Fibroblast of lung (primary cell): ENCODE measurements at regions not wholly inside any gene's neighbourhood (a gene's known extent, or its start where the extent isn't known, plus 50 kb on each side); places are given as distances from the start of the nearest gene placed in this dataset.

Experiments used
- DNase-seq, 2 donors: peaks; one replicate each; pipeline versions ENCODE4 v3.0.0 to v3.0.0-alpha.2; 2010; ENCODE audit warnings: low read depth in 2 of 2
- H2AFZ ChIP-seq: 2 replicates; pipeline ENCODE4 v1.5.1; 2012; ENCODE audit warnings: low read length, control low read depth, inconsistent platforms
- H3K27ac ChIP-seq: 2 replicates; pipeline ENCODE4 v1.5.1; 2011; ENCODE audit warnings: low read length, control low read depth; ENCODE audit not compliant: insufficient read depth
- H3K27me3 ChIP-seq: 2 replicates; pipeline ENCODE4 v1.5.1; 2011; ENCODE audit warnings: mild to moderate bottlenecking, low read length; ENCODE audit not compliant: control insufficient read depth, insufficient read depth
- H3K36me3 ChIP-seq: 2 replicates; pipeline ENCODE4 v1.5.1; 2011; ENCODE audit warnings: low read length; ENCODE audit not compliant: control insufficient read depth, insufficient read depth
- H3K4me1 ChIP-seq: 2 replicates; pipeline ENCODE4 v1.5.1; 2011; ENCODE audit warnings: low read length; ENCODE audit not compliant: control insufficient read depth, insufficient read depth; ENCODE audit errors: extremely low read depth
- H3K4me2 ChIP-seq: 2 replicates; pipeline ENCODE4 v1.5.1; 2011; ENCODE audit warnings: low read length, control low read depth; ENCODE audit not compliant: insufficient read depth; ENCODE audit errors: extremely low read depth
- H3K4me3 ChIP-seq, 4 experiments: fragments of 200-600 bp in 1 of 4; sonication (generic) in 1 of 4; replicated peaks in 1 of 4; 2 replicates each; pipeline ENCODE4 v1.5.1; 2011 to 2016; ENCODE audit warnings: low read length in 4 of 4, low read depth in 3 of 4, mild to moderate bottlenecking in 3 of 4, control low read depth in 2 of 4, inconsistent platforms in 1 of 4, mixed read lengths in 1 of 4; ENCODE audit not compliant: insufficient read depth in 1 of 4; ENCODE audit errors: control extremely low read depth in 1 of 4
- H3K79me2 ChIP-seq: 2 replicates; pipeline ENCODE4 v1.5.1; 2012; ENCODE audit warnings: mild to moderate bottlenecking, low read length, inconsistent platforms; ENCODE audit not compliant: control insufficient read depth, insufficient read depth
- H3K9ac ChIP-seq: 2 replicates; pipeline ENCODE4 v1.5.1; 2011; ENCODE audit warnings: mild to moderate bottlenecking, low read length, control low read depth; ENCODE audit not compliant: insufficient read depth
- H3K9me3 ChIP-seq: 2 replicates; pipeline ENCODE4 v1.5.1; 2012; ENCODE audit warnings: low read depth, low read length; ENCODE audit not compliant: control insufficient read depth, insufficient read depth
- H4K20me1 ChIP-seq: 2 replicates; pipeline ENCODE4 v1.5.1; 2011; ENCODE audit warnings: low read length; ENCODE audit not compliant: control insufficient read depth, insufficient read depth; ENCODE audit errors: extremely low read depth
- EZH2 ChIP-seq: IDR thresholded peaks from 2 replicates; pipeline ENCODE4 v1.5.1; 2012; ENCODE audit warnings: low read length, control low read depth, mild to moderate bottlenecking; ENCODE audit errors: missing control alignments
- TF ChIP-seq, protein P1 (sequence below), 2 donors: IDR thresholded peaks in 1 of 2; conservative IDR thresholded peaks in 1 of 2; 1 replicate in 1 of 2; 2 replicates in 1 of 2; pipeline ENCODE4 v1.5.1; 2011 to 2012; ENCODE audit warnings: low read length in 2 of 2, control low read depth in 1 of 2, inconsistent platforms in 1 of 2, low read depth in 1 of 2, mild to moderate bottlenecking in 1 of 2

GRCh38 chr9:29199975-29200374 is 1626.7 kb upstream of the C9orf72 start:
- no peak for TF ChIP-seq EZH2
- TF ChIP-seq, protein P1, sequence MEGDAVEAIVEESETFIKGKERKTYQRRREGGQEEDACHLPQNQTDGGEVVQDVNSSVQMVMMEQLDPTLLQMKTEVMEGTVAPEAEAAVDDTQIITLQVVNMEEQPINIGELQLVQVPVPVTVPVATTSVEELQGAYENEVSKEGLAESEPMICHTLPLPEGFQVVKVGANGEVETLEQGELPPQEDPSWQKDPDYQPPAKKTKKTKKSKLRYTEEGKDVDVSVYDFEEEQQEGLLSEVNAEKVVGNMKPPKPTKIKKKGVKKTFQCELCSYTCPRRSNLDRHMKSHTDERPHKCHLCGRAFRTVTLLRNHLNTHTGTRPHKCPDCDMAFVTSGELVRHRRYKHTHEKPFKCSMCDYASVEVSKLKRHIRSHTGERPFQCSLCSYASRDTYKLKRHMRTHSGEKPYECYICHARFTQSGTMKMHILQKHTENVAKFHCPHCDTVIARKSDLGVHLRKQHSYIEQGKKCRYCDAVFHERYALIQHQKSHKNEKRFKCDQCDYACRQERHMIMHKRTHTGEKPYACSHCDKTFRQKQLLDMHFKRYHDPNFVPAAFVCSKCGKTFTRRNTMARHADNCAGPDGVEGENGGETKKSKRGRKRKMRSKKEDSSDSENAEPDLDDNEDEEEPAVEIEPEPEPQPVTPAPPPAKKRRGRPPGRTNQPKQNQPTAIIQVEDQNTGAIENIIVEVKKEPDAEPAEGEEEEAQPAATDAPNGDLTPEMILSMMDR (conservative IDR thresholded peaks at IDR 0.05 in 1 of 2, IDR thresholded peaks at IDR 0.05 in 1 of 2; ENCODE audit: low read depth in 1 of 2, low read length in 2 of 2): no peak
- H3K9ac ChIP-seq: no peak overlapping the region
- H3K4me2 ChIP-seq: no peak overlapping the region
- DNase-seq: no peak
- no peaks in the 10 kb centered on the region for H3K4me1 ChIP-seq
- no peak overlapping the region for H3K27ac ChIP-seq
- H3K27me3 ChIP-seq: no peaks in the 10 kb centered on the region
- H3K79me2 ChIP-seq: no peaks in the 10 kb centered on the region
- H4K20me1 ChIP-seq: no peaks in the 10 kb centered on the region
- no peaks in the 10 kb centered on the region for H3K36me3 ChIP-seq
- no peak overlapping the region for H2AFZ ChIP-seq
- H3K9me3 ChIP-seq: no peaks in the 10 kb centered on the region
- no peak overlapping the region for H3K4me3 ChIP-seq

GRCh38 chr9:29200650-29201049 is 1627.4 kb upstream of the C9orf72 start:
- no peak overlapping the region for H3K4me2 ChIP-seq
- H3K36me3 ChIP-seq: no peaks in the 10 kb centered on the region
- no peak overlapping the region for H3K4me3 ChIP-seq
- no peak for DNase-seq
- H3K4me1 ChIP-seq: no peaks in the 10 kb centered on the region
- H3K79me2 ChIP-seq: no peaks in the 10 kb centered on the region
- H3K27ac ChIP-seq: no peak overlapping the region
- H3K9ac ChIP-seq: no peak overlapping the region
- H3K9me3 ChIP-seq: no peaks in the 10 kb centered on the region
- TF ChIP-seq, protein P1 (conservative IDR thresholded peaks at IDR 0.05 in 1 of 2, IDR thresholded peaks at IDR 0.05 in 1 of 2; ENCODE audit: low read depth in 1 of 2, low read length in 2 of 2): no peak
- H4K20me1 ChIP-seq: no peaks in the 10 kb centered on the region
- H3K27me3 ChIP-seq: no peaks in the 10 kb centered on the region
- no peak overlapping the region for H2AFZ ChIP-seq

GRCh38 chr9:29203244-29203930 is 1630.1 kb upstream of the C9orf72 start:
- H2AFZ ChIP-seq: no peak overlapping the region
- TF ChIP-seq, protein P1 (conservative IDR thresholded peaks at IDR 0.05 in 1 of 2, IDR thresholded peaks at IDR 0.05 in 1 of 2; ENCODE audit: low read depth in 1 of 2, low read length in 2 of 2): no peak
- no peak for TF ChIP-seq EZH2
- H3K27me3 ChIP-seq: no peaks in the 10 kb centered on the region
- no peak overlapping the region for H3K4me2 ChIP-seq
- H3K4me3 ChIP-seq: no peak overlapping the region
- H3K4me1 ChIP-seq: no peaks in the 10 kb centered on the region
- no peak overlapping the region for H3K27ac ChIP-seq
- no peaks in the 10 kb centered on the region for H3K36me3 ChIP-seq
- H4K20me1 ChIP-seq: no peaks in the 10 kb centered on the region
- no peak for DNase-seq
- no peak overlapping the region for H3K9ac ChIP-seq
- no peaks in the 10 kb centered on the region for H3K79me2 ChIP-seq
- no peaks in the 10 kb centered on the region for H3K9me3 ChIP-seq
